DOHH2 (cell line): ENCODE measurements at regions not wholly inside any gene's neighbourhood (a gene's known extent, or its start where the extent isn't known, plus 50 kb on each side); places are given as distances from the start of the nearest gene placed in this dataset.
"Not testable (repeated sequence)": the region's sequence is repeated elsewhere in the genome, so short reads cannot be mapped to it uniquely, and the experiment has no call there.

Source experiments
- CTCF ChIP-seq: fragments of 200-600 bp; sonication (generic); IDR thresholded peaks from one replicate; pipeline ENCODE4 v1.5.1; 2014; ENCODE audit warnings: antibody characterized with exemption, mild to moderate bottlenecking, low read depth, low read length; ENCODE audit not compliant: poor library complexity, severe bottlenecking
- EZH2phosphoT487 ChIP-seq: fragments of 200-600 bp; sonication (generic); IDR thresholded peaks from 2 replicates; pipeline ENCODE4 v1.6.1; 2017; ENCODE audit warnings: borderline replicate concordance, mild to moderate bottlenecking, antibody characterized with exemption, low read length, moderate library complexity, mixed read lengths

- not testable (repeated sequence) for TF ChIP-seq CTCF, EZH2phosphoT487
Observed at GRCh38 chrX:41024335-41024734, 60.9 kb upstream of the USP9X start.
